Thoracic aorta (tissue), 2 donors: ENCODE measurements at regions not wholly inside any gene's neighbourhood (a gene's known extent, or its start where the extent isn't known, plus 50 kb on each side); places are given as distances from the start of the nearest gene placed in this dataset.

Experiments
- ATAC-seq: fragments of 150-250 bp; one replicate; pipeline ENCODE4 v1.8.0; 2017; ENCODE audit warnings: low read depth; ENCODE audit not compliant: insufficient number of reproducible peaks, low FRiP score
- DNase-seq: peaks from one replicate; pipeline ENCODE4 v3.0.0-alpha.2; 2020; ENCODE audit warnings: low spot score
- H3K27ac ChIP-seq, 2 donors: fragments of 200-600 bp; sonication (generic); 1 replicate in 1 of 2; 2 replicates in 1 of 2; pipeline ENCODE4 v1.5.1; 2016; ENCODE audit warnings: mild to moderate bottlenecking in 2 of 2, moderate library complexity in 2 of 2
- H3K27me3 ChIP-seq: fragments of 200-600 bp; sonication (generic); replicated peaks from 2 replicates; pipeline ENCODE4 v1.6.0; 2016; ENCODE audit warnings: mild to moderate bottlenecking; ENCODE audit not compliant: insufficient read depth
- H3K36me3 ChIP-seq: fragments of 200-600 bp; sonication (generic); one replicate; pipeline ENCODE4 v1.5.1; 2016
- H3K4me1 ChIP-seq, 2 donors: fragments of 200-600 bp; sonication (generic); 1 replicate in 1 of 2; 2 replicates in 1 of 2; pipeline versions ENCODE4 v1.5.1 to v1.6.0; 2016; ENCODE audit warnings: low read depth in 2 of 2, mild to moderate bottlenecking in 1 of 2; ENCODE audit not compliant: control insufficient read depth in 1 of 2
- H3K4me3 ChIP-seq: fragments of 200-600 bp; sonication (generic); 2 replicates; pipeline ENCODE4 v1.5.1; 2016; ENCODE audit warnings: mild to moderate bottlenecking
- H3K9me3 ChIP-seq: fragments of 200-600 bp; sonication (generic); 2 replicates; pipeline ENCODE4 v1.5.1; 2016
- CTCF ChIP-seq: fragments of 200-600 bp; sonication (generic); IDR thresholded peaks from one replicate; pipeline ENCODE4 v1.5.1; 2019; ENCODE audit warnings: antibody characterized with exemption

- Histone ChIP-seq H3K4me1 (no peaks in the 10 kb centered on the region), H3K4me3 (no peak overlapping the region), H3K36me3 (no peaks in the 10 kb centered on the region), H3K27ac (no peak overlapping the region), H3K27me3 (no peaks in the 10 kb centered on the region), H3K9me3 (no peaks in the 10 kb centered on the region)
- DNase-seq: no peak
- TF ChIP-seq CTCF: no peak
- ATAC-seq: no peak
These were observed 209.8 kb upstream of the POU2AF2 start for GRCh38 chr11:111035746-111036145.

- Histone ChIP-seq H3K9me3 (peaks cover 6% of the 10 kb centered on the region), H3K4me1 (no peaks in the 10 kb centered on the region), H3K36me3 (no peaks in the 10 kb centered on the region), H3K4me3 (no peak overlapping the region), H3K27ac (no peak overlapping the region), H3K27me3 (no peaks in the 10 kb centered on the region)
- ATAC-seq: no peak
- TF ChIP-seq CTCF: no peak
- DNase-seq: no peak
These were observed 219.3 kb upstream of the POU2AF2 start for GRCh38 chr11:111026241-111026640.

- Histone ChIP-seq H3K9me3 (no peaks in the 10 kb centered on the region), H3K4me3 (no peak overlapping the region), H3K27ac (no peak overlapping the region), H3K27me3 (no peaks in the 10 kb centered on the region), H3K4me1 (no peaks in the 10 kb centered on the region), H3K36me3 (no peaks in the 10 kb centered on the region)
- DNase-seq (no peak), ATAC-seq (no peak)
- TF ChIP-seq CTCF: no peak
These were observed 224.4 kb upstream of the POU2AF2 start for GRCh38 chr11:111021131-111021530.

- H3K4me3 ChIP-seq: no peak overlapping the region
- no peak for ATAC-seq
- no peak for DNase-seq
- H3K27ac ChIP-seq: no peak overlapping the region
- H3K9me3 ChIP-seq: no peaks in the 10 kb centered on the region
- no peak for TF ChIP-seq CTCF
- H3K36me3 ChIP-seq: no peaks in the 10 kb centered on the region
- H3K4me1 ChIP-seq: no peaks in the 10 kb centered on the region
- no peaks in the 10 kb centered on the region for H3K27me3 ChIP-seq
These were observed 225.5 kb upstream of the POU2AF2 start for GRCh38 chr11:111019871-111020670.

GRCh38 chr11:111019451-111019850 is 226.1 kb upstream of the POU2AF2 start:
- H3K27ac ChIP-seq: no peak overlapping the region
- no peak for ATAC-seq
- no peak for TF ChIP-seq CTCF
- H3K4me3 ChIP-seq: no peak overlapping the region
- H3K36me3 ChIP-seq: no peaks in the 10 kb centered on the region
- no peak for DNase-seq
- H3K27me3 ChIP-seq: no peaks in the 10 kb centered on the region
- no peaks in the 10 kb centered on the region for H3K9me3 ChIP-seq
- no peaks in the 10 kb centered on the region for H3K4me1 ChIP-seq
